Activated T-cell treated with anti-CD3 and anti-CD28 coated beads for 24 hours (primary cell): ENCODE measurements at regions not wholly inside any gene's neighbourhood (a gene's known extent, or its start where the extent isn't known, plus 50 kb on each side); places are given as distances from the start of the nearest gene placed in this dataset.
"Not testable (repeated sequence)": the region's sequence is repeated elsewhere in the genome, so short reads cannot be mapped to it uniquely, and the experiment has no call there.

Experiments used
- DNase-seq: peaks from one replicate; pipeline ENCODE4 v3.0.0-alpha.2; 2020; ENCODE audit warnings: low read depth

DNA sequence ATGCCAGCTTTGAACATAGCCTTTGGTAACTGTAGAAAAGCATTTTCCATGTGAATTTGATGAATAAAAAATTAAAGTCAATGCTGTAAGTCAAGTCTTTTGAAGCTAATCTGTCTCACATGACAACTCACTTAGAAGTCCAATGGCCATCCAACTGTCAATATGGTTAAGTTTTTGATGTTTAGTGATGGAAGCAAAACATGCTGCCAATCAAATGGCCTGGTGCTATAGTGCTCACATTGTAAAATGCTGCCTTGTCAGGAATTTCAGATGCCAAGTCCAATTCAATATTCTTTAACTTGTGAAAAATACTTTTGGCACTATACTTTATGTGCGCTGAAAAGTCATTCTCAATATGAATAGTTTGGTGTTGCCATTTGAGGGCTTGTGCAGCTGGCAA is 1361.8 kb upstream of the ALCAM start:
- no peak for DNase-seq

DNA sequence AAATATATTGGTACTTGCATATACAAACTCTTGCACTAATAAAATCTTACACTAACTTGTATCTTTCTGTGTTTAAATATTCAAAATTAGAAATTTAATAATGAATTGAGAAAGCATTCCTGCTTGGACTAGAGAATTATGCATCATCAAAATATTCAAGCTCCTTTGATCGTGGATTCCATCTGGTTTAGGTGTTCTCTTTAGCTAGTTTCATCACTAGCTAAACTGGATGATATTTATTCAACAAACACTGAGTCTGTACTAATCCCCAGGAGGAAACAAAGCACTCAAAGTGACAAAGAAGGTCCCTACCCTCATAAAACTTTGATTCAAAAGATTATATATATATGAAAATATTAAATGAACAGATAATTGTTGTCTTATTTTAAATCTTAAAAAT is 1360.9 kb upstream of the ALCAM start:
- no peak for DNase-seq

DNA sequence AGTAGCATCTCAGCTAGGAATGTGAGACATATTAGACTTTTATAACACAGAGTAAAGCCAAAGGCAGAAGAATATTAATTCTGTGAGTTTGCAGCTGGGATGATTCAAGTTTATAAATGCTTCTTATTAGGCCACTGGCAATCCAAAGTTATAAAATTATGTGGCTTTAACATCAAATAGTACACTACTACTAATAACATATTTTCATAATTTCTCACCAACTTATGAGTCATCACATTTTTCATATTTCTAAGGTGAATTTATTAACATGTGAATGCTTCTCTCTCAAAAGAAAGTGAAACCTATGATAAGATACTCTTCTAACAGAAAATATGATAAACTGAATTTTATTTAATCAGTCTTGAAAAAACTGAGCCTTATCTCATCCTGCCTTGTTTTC is 1348.2 kb upstream of the ALCAM start:
- DNase-seq, result no peak

DNA sequence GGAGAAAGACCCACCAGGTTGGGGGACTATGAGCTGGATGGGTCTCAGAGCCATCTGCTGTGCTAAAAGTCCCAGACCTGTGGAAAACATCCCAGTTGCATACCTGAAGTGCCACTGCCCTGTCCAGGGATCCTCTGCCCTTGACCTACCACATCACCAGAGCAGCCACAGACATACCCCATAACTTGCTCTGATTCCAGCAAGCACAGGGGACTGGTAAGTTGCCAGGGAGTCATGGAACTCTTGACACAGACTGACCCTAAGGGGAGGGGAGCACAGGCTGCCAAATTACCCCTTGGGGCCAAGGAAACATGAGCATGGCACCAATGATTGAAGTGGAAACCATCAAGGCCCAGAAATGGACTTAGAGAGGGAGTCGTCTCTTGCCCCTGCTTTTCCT is 1335.1 kb upstream of the ALCAM start:
- DNase-seq, result no peak

DNA sequence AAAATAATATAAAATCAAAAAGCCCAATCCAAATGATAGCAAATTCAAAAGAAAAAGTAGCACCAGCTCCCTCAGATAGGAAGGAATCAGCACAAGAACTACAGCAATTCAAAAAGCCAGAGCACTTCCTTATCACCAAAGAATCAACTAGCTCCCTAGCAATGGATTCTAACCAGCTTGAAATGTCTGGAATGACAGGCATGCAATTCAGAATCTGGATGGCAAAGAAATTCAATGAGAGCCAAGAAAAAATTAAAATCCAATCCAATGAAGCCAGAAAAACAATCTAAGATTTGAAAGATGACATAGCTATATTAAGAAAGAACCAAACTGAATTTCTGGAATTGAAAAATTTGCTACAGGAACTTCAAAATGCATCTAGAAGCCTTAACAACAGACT is 1334.4 kb upstream of the ALCAM start:
- no peak for DNase-seq

DNA sequence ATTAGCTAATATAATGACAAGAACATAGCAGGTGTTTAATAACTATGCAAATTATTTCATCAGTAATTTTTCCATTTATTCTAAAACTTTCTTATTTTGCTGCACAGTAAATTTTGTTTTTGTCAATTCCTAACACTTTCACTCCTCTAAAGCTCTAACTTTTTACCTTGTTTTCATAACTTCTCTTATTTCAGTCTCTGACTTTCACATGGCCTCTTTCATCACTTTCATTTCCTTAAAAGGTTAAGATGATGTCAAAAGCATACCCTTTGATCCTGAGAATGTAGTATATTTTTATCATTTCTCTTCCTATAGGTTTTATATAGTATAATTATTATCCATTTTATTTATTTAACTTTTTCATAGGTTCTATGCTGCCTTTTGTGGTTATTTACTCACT is 1325.8 kb upstream of the ALCAM start:
- no peak for DNase-seq

DNA sequence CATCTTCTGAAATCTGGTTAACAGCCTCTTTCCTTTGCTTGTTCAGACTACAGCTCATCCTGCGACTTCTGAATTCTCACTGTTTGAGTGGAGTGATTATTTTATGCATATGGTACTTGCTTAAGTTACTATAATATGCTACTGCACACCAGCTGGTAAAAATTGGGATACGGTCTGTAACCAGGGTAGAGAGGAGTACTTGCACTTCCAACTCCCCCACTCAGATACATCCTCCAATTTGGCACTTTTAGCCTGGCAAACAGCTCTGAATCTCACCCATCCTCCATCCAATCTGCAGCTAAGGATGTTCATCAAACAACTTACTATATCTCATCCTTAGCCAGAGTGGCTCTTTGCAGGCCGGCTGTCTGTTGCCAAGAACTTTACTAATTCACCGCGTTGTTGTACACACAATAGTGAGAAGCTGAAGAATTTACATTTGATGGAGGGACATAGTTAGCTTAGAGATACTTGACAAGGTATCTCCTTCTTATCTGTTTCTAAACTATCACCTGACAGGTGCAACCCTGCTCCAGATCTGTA is 1323.6 kb upstream of the ALCAM start:
- DNase-seq, result not testable (repeated sequence)

DNA sequence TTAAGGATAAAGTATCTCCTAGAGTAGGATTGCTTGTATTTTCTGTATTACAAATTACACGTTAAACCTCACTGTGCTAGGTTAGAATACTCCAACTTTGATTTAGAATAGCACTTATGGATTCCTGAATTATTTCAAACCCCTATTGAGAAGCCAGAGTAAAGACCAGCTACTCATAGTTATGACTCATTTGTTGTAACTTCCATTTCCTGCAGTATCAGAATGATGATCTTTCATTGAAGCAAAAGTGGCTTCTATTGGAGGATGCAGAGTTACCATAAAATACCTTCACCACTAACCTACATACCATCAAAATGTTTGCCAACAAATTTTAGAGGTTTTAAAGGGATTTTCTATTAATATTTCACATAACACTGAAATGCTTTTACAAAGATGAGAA is 1322.7 kb upstream of the ALCAM start:
- DNase-seq, result no peak

DNA sequence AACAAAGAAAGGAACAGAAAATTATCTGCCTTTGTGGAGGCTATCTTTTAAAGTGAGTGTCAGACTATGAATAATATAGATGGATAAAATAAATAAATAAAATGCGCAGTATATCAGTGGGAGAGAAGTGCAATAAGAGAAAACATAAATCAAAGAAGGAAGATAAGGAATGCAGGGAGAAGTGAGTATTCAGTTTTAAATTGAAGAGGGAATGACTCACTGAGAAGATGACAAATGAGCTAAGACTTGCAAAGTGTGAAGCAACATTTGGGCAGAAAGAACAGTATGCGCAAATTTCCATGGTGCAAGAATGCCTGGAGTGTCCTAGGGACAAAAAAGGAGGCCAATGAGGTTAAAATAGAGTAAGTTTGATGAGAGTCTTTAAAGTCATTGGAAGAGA is 1300.1 kb upstream of the ALCAM start:
- DNase-seq, result no peak

DNA sequence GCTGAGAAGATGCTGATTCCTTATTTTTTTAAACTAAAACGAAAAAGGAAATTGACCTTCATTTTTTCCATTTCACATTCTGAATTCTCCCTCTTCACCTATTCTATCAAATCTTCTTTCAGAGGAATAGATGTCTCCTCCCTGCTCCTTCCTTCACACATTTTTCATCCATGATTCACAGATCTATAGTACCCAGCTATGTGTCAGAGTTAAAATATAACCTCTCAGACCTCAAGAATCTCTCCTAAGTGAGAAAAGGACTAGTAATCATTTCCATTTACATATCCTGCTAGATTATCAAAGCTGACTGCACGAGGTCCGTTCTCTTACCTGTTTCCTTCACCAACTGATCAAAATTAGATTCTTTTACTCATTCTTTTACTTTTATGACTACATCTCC is 1297.6 kb upstream of the ALCAM start:
- no peak for DNase-seq

DNA sequence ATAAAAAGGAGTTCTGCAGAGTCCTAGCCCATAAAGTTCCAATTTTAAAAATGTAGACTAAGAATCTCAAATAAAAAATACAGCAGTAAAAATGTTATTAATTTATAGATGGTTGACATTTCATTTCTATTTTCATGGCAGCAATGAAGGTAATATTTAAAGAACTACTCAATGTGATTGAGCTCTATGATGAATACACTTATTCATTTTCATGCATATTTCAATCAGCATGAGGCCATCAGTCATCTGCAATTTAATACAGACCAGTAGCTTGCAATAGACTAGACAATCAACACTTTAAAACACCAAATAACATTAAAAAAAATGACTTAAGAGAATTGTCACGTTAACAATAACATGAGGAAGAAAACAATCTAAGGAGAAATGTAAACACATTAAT is 1295.8 kb upstream of the ALCAM start:
- no peak for DNase-seq

DNA sequence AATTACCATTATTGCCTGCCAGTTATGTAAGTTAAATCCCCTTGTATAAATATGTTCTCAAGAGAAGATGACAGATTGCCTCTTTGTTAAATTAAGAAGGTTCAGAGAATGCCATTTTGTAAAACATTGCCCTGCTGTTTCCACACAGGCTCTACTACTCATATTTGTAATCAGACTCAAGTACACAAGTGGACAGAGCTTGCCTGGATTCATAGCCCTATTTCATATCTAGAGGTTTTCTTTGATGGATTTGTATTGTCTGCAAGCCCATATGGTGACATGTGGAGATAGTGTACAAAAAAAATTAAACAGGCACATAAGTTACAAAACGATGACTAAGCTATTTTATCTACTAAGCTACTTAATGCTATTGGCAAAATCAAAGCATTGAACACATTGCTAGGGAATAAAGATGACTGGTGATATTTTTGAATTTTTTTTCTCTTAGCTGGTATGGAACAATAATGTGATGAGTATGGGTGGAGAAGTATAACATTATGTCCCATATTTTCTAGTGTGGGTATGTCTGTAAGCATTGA is 1286.6 kb upstream of the ALCAM start:
- no peak for DNase-seq

DNA sequence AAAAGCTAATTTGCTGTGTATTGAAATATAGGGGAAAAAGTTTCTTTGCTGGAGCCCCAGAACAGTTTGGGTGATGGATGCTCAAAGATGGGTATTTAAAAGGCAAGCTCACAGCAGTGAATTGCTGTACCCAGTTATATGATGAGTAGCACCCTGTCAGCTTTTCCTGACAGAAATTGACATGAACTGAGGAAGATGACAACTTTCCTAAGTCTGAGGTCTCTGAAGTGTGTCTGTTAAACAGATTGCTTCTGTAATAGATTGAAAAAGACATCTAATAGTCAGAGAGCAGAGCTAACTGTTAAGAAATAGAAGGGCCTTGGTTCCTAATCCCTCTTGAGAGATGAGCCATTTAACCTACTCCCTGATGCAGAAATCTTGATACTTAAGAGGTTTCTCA is 1278.0 kb upstream of the ALCAM start:
- no peak for DNase-seq

DNA sequence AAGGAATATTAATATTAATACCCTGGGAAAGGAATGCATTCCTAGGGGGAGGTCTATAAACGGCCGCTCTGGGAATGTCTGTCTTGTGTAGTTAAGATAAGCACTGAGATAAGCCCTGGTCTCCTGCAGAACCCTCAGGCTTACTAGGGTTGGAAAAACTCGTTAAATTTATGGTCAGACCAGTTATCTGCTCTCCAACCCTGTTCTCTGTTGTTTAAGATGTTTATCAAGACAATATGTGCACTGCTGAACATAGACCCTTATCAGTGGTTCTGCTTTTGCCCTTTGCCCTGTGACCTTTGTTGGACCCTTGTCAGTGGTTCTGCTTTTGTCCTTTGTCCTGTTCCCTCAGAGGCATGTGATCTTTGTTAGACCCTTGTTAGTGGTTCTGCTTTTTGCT is 1276.7 kb upstream of the ALCAM start:
- DNase-seq, result not testable (repeated sequence)

DNA sequence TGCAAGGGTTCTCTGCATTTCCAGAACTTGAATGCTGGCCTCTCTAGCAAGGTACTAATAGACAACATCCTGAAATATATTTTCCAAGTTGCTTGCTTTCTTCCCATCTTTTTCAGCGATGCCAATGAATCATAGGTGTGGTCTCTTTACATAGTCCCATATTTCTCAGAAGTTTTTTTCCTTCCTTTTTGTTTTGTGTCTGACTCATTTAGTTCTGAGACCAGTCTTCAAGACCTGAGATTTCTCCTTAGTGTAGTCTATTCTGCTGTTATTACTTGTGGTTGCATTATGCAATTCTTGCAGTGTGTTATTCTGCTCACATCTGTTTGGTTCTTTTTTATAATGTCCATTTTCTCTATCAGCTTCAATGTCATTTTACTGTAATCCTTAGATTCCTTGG is 1265.0 kb upstream of the ALCAM start:
- DNase-seq, result no peak

DNA sequence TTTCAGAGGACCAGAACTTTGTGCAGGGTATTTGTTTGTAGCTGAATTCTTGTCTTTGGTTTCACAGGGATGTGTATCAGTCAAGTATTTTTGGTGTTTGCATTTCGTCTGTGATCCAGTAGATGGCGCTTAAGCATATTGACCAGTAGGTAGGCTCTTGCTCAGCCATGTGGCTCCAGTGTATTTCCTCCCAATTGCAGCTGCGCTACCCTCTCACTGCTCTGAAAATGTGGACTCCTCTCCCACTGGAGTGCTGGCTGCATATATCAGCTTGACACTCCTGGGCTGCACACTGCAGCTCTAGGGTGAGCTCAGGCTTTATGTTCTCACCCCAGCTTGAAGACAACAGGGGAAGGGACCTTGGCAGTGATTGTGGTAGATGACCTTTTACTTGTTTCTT is 1264.3 kb upstream of the ALCAM start:
- DNase-seq, result no peak

DNA sequence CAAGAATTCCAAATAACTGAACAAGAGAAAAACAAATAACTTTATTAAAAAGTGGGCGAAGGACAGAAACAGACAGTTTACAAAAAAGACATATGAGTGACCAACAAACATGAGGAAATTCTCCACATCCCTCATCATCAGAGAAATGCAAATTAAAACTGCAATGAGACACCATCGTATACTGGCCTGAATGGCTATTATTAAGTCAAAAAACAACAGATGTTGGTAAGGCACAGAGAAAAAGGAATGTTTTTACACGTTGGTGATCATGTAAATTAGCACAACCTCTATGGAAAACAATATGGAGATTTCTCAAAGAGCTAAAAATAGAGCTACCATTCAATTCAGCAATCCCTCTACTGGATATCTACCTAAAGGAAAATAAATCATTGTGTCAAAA is 1260.4 kb upstream of the ALCAM start:
- no peak for DNase-seq

DNA sequence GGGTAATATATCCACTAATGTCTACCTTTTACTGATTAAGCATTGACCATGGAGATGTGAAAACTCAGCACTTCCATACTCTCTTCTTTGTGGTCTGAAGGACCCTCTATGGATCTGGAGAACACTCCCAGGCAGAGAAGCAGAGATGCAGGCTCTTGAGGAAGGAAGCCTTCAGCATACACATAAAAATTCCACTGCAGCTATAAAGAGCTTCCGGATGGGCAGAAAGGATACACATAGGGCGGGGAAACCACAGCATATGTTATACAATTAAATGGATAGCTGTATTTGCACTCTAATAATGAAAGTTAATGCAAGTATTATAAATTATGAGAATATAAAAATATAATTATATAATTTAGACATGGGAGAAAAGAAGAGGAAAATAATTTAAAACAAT is 1258.2 kb upstream of the ALCAM start:
- no peak for DNase-seq

DNA sequence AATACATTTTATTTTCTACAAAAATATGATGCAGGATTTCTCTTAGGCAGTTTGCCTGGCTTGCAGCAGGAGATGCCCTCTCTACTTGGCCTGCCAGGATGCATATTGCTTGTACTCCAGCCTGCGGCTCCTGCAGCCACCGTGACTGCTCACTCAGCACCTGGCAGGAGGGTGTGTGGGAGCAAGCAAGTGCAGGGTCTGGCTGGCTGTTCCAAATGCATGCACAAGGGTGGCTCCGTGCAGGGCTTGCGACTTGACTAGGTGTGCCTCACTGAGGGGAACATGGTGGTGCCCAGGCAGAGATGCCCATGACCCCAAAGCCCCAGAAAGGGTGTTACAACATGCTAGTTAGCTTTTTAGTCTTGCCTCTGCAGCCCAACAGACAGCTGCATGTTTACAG is 1240.2 kb upstream of the ALCAM start:
- no peak for DNase-seq

DNA sequence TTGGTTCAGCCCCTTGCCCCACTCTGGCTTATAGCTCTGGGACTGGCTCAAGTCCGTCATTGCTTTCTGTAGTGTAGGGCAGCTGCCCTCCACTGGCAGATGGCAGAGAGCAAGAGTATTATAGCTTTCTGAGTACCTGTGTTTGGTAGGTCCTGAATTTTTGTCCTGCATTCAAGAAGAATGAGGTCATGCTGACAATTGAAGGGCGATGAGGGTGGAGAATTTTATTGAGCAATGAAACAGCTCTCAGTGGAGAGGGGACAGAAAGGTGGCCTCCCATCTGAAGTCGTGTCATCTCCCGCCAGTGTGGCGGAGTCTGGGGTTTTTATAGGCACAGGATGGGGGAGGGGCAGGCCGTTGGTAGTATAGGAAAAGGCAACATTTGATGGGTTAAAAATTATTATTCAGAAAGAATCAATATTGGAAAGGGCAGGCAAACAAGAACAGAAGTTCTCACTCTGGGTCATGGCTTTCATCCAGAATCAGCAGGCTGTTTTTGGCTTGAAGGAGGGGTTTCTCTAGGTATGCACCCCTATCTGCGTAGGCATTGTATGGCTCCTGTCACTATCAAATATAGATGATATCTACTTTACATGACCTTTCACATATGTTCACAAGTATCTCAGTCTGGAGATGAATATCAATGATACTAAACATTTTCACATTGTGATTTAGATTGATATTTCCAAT is 1239.7 kb upstream of the ALCAM start:
- DNase-seq, result no peak

DNA sequence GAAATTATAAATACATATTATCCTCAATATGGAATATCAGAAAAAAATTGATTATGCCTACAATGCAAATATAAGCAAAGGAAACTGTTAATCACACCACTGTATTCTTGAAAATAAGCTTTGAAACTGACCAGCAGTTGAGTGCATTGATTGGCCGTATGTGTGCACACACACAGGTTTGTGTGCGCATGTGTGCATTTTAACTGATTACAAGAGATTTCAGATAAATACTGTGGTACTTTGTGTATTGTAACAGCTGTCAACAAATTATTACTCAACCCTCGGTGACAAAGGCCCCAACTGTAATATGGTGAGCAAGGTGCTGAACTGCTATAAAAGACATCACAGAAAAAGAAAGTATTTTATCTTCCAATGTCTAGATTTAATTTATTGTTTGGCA is 1238.9 kb upstream of the ALCAM start:
- no peak for DNase-seq

DNA sequence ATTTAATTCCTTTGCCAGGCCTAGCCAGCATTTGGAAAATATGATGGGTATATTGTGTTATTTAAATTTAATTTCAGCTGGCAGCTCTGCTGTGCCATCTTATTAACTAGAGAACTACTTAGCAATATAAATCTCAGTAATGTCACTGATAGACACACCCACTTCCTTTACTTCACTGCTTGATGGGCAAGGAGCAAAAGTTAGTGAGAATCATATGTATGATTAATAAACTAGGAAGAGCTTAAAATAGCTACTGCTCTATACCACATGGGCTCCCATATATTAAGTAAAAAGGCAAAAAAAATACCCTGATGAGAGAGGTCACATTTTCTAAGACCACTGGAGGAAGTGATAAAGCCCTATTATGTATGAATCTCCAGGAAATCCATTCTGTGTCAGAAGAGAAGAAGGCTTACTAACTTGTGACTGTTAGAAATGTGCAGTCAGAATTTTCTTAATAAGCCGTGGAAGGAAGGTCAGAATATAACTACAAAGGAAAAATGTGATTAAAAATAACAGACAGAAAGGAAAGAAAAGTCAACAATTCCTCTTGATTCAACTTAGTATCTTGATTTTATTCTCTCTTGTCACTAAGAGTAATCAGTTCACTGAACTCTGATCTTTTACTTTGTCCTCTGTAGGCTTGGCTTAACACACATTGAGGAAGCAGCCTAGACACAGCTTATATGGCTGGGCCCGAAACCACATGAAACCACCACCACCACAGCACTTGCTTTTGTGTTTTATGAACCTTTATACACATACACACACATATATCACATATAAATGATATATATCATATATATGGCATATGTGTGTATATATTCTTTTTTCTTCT is 1233.9 kb upstream of the ALCAM start:
- DNase-seq, result no peak

DNA sequence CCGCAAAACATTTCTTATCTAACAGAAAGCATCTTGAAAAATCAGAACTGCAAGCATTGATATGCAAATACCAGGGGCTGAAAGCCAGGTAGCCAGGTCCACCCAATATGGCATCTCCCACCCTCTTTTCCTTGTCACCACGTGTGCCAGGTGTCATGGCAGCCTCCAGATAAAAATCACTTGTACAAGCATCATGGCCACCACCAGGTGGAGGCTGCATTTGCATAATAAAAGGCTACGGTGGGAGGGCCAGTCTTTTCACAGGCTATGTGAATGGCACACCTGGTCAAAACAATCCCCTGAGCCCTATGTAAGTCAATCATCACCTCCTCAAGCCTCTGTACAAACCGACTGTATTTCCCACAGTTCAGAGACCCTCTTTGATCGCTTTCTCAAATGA is 1233.1 kb upstream of the ALCAM start:
- no peak for DNase-seq
